Loucy (cell line): ENCODE measurements at regions not wholly inside any gene's neighbourhood (a gene's known extent, or its start where the extent isn't known, plus 50 kb on each side); places are given as distances from the start of the nearest gene placed in this dataset.

Experiments
- H2AFZ ChIP-seq: fragments of 200-600 bp; sonication (generic); 2 replicates; pipeline ENCODE4 v1.6.0; 2016; ENCODE audit warnings: antibody characterized with exemption, mild to moderate bottlenecking, low read length, moderate library complexity
- H3F3A ChIP-seq: fragments of 200-600 bp; 2 replicates; pipeline ENCODE4 v1.6.0; 2016; ENCODE audit warnings: antibody characterized with exemption, low read depth, mild to moderate bottlenecking
- H3K27me3 ChIP-seq: fragments of 200-600 bp; sonication (generic); 2 replicates; pipeline ENCODE4 v1.6.1; 2014; ENCODE audit warnings: low read length, mild to moderate bottlenecking; ENCODE audit not compliant: insufficient read depth, poor library complexity, severe bottlenecking
- H3K36me3 ChIP-seq: fragments of 200-600 bp; sonication (generic); 2 replicates; pipeline ENCODE4 v1.6.1; 2016; ENCODE audit warnings: low read length; ENCODE audit not compliant: insufficient read depth
- H3K4me1 ChIP-seq: fragments of 200-600 bp; sonication (generic); 2 replicates; pipeline ENCODE4 v1.5.1; 2014; ENCODE audit warnings: low read length, mild to moderate bottlenecking; ENCODE audit not compliant: insufficient read depth, poor library complexity, severe bottlenecking
- H3K4me2 ChIP-seq: fragments of 200-600 bp; sonication (generic); 2 replicates; pipeline ENCODE4 v1.6.0; 2014; ENCODE audit warnings: antibody characterized with exemption, low read length, low read depth, mild to moderate bottlenecking; ENCODE audit not compliant: poor library complexity, severe bottlenecking
- H3K4me3 ChIP-seq: fragments of 200-600 bp; sonication (generic); 2 replicates; pipeline ENCODE4 v1.5.1; 2014; ENCODE audit warnings: low read length, mild to moderate bottlenecking, mixed read lengths; ENCODE audit not compliant: poor library complexity, severe bottlenecking
- H3K79me2 ChIP-seq: fragments of 200-600 bp; sonication (generic); 2 replicates; pipeline ENCODE4 v1.6.1; 2014; ENCODE audit warnings: low read length; ENCODE audit not compliant: insufficient read depth
- H3K9ac ChIP-seq: fragments of 200-600 bp; sonication (generic); 2 replicates; pipeline ENCODE4 v1.6.0; 2014; ENCODE audit warnings: mild to moderate bottlenecking, low read depth, low read length, moderate library complexity; ENCODE audit not compliant: poor library complexity, severe bottlenecking
- H3K9me2 ChIP-seq: fragments of 200-600 bp; sonication (generic); replicated peaks from 2 replicates; pipeline ENCODE4 v1.6.1; 2016; ENCODE audit warnings: low read depth, low read length, mixed read lengths
- H3K9me3 ChIP-seq: fragments of 200-600 bp; sonication (generic); 2 replicates; pipeline ENCODE4 v1.6.1; 2014; ENCODE audit warnings: mild to moderate bottlenecking, antibody characterized with exemption, low read length, low read depth; ENCODE audit not compliant: insufficient read depth
- H4K20me1 ChIP-seq: fragments of 200-600 bp; sonication (generic); 2 replicates; pipeline ENCODE4 v1.6.0; 2014; ENCODE audit warnings: antibody characterized with exemption, low read length, mild to moderate bottlenecking; ENCODE audit not compliant: insufficient read depth, poor library complexity, severe bottlenecking
- EZH2phosphoT487 ChIP-seq: fragments of 200-600 bp; IDR thresholded peaks from 2 replicates; pipeline ENCODE4 v1.6.1; 2018; ENCODE audit warnings: antibody characterized with exemption, mild to moderate bottlenecking, moderate library complexity, borderline replicate concordance
- TF ChIP-seq, protein P1 (sequence below): fragments of 200-600 bp; sonication (generic); conservative IDR thresholded peaks from 2 replicates; pipeline ENCODE4 v1.5.1; 2014; ENCODE audit warnings: mild to moderate bottlenecking, antibody characterized with exemption, low read length

DNA sequence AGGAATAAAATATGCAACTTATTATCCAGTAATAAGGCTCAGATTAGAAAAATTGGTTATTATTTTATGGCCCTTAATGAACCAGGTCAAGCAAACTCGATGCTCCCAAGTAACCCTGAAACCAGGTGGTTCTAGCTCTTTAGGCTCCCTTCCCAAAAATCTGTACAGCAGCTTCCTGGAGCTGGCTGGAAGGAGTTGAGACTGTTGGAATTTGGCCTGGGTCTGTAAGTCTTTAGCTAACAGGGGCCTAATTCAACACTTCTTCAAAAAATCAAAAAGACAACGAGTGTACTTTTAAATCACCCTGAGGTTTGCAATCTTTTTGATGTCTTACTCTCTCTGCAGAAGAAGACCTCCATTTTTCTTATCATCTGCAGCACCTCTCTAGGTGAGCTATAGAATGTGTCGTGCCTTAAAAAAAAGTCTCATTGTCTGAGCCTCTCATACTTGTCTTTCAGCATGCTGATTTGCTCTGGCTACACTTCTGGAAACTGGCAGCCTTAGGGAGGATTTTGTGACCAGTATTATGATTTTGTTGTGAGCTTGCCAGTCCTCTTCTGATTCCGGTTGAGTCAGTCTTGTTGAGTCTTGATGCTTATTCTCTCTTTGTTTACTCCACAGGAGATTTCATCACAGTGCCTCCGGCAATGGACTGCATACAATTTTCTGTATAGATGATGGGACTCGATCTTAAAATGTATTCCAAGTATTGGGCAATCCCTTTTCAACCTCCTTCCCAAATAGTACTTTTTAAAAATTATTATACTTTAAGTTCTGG, 235.0 kb upstream of the KBTBD8 start:
- Histone ChIP-seq H3K9me3 (no peaks in the 10 kb centered on the region), H3K27me3 (no peaks in the 10 kb centered on the region), H3F3A (no peaks in the 10 kb centered on the region), H3K4me1 (no peaks in the 10 kb centered on the region), H3K9ac (no peak overlapping the region), H3K36me3 (no peaks in the 10 kb centered on the region), H3K9me2 (no peaks in the 10 kb centered on the region), H3K79me2 (no peaks in the 10 kb centered on the region), H2AFZ (no peak overlapping the region), H3K4me3 (no peak overlapping the region), H4K20me1 (no peaks in the 10 kb centered on the region), H3K4me2 (no peak overlapping the region)
- TF ChIP-seq, protein P1, sequence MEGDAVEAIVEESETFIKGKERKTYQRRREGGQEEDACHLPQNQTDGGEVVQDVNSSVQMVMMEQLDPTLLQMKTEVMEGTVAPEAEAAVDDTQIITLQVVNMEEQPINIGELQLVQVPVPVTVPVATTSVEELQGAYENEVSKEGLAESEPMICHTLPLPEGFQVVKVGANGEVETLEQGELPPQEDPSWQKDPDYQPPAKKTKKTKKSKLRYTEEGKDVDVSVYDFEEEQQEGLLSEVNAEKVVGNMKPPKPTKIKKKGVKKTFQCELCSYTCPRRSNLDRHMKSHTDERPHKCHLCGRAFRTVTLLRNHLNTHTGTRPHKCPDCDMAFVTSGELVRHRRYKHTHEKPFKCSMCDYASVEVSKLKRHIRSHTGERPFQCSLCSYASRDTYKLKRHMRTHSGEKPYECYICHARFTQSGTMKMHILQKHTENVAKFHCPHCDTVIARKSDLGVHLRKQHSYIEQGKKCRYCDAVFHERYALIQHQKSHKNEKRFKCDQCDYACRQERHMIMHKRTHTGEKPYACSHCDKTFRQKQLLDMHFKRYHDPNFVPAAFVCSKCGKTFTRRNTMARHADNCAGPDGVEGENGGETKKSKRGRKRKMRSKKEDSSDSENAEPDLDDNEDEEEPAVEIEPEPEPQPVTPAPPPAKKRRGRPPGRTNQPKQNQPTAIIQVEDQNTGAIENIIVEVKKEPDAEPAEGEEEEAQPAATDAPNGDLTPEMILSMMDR, result no peak
- no peak for TF ChIP-seq EZH2phosphoT487

DNA sequence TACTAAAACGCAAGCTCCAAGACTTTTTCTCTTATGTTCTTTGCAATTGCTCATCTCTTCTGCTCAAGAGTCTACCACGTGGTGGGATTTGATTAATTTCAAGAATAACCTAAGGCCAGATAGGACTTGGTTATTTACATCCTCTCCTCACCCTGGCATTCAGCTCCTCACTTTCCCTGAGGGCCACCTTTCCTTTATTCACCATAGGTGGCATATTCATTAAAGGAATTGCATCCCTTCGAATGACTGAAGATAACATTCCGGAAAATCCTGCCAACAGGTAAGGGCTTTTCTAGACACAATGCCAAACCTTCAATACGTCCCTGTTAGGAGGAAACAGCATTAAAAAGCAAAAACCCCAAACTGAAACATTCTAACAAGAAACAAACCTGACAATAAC, 220.0 kb upstream of the KBTBD8 start:
- no peak overlapping the region for H2AFZ ChIP-seq
- no peaks in the 10 kb centered on the region for H4K20me1 ChIP-seq
- H3K36me3 ChIP-seq, result no peaks in the 10 kb centered on the region
- H3K27me3 ChIP-seq, result no peaks in the 10 kb centered on the region
- no peaks in the 10 kb centered on the region for H3K9me2 ChIP-seq
- no peak overlapping the region for H3K4me3 ChIP-seq
- H3K9me3 ChIP-seq, result no peaks in the 10 kb centered on the region
- no peaks in the 10 kb centered on the region for H3K4me1 ChIP-seq
- no peak overlapping the region for H3K9ac ChIP-seq
- no peak overlapping the region for H3K4me2 ChIP-seq
- no peaks in the 10 kb centered on the region for H3K79me2 ChIP-seq
- TF ChIP-seq, protein P1, result no peak
- no peak for TF ChIP-seq EZH2phosphoT487
- H3F3A ChIP-seq, result no peaks in the 10 kb centered on the region

DNA sequence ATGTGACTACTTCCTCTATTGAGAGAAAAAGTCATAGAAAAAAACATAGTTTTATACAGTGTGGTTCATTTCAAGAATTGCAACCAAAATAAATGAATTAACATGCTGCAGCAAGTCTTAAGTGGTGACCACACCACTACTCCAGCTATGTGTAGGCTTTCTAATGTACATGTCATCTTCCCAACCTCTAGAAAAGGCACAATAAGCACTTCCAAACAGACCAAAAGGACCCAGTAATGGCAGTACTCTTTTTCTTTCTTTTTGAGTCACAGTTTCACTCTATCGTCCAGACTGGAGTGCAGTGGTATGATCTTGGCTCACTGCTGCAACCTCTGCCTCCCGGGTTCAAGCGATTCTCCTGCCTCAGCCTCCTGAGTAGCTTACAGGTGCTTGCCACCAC, 219.3 kb upstream of the KBTBD8 start:
- Histone ChIP-seq H3K4me3 (no peak overlapping the region), H3K4me2 (no peak overlapping the region), H3K9me3 (no peaks in the 10 kb centered on the region), H3K79me2 (no peaks in the 10 kb centered on the region), H3F3A (no peaks in the 10 kb centered on the region), H3K9me2 (no peaks in the 10 kb centered on the region), H3K27me3 (no peaks in the 10 kb centered on the region), H4K20me1 (no peaks in the 10 kb centered on the region), H3K4me1 (no peaks in the 10 kb centered on the region), H2AFZ (no peak overlapping the region), H3K36me3 (no peaks in the 10 kb centered on the region), H3K9ac (no peak overlapping the region)
- TF ChIP-seq EZH2phosphoT487, result no peak
- TF ChIP-seq, protein P1, result no peak
